ENCODE measurements at regions not wholly inside any gene's neighbourhood (a gene's known extent, or its start where the extent isn't known, plus 50 kb on each side); places are given as distances from the start of the nearest gene placed in this dataset.

DNA sequence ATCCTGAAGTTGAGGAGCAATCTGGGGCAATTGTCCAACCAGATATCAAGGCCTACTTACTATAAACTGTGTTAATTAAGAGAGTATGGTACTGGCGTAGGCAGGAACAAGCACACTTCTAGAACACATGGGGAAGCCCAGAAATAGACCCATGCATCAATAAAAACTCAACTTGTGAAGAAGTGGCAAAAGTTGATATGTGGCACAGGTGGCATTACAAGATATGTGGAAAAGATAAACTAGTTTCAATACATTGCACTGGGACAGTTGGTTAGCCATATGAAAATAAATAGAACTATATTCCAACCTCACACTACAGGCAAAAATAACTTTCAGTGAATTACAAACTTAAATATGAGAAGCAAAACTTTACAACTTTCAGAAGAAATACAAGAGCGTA, 828.7 kb upstream of the LRRN3 start:
- no peaks in the 10 kb centered on the region for H3K36me3 Mint-ChIP-seq (ENCODE audit: low read depth)
- no peak overlapping the region for H3K4me3 Mint-ChIP-seq
- intact Hi-C loops (cut with micrococcal nuclease) = no loop called here
- no peak overlapping the region for H3K27ac Mint-ChIP-seq
- CTCF ChIA-PET = no interaction called here
- no peaks in the 10 kb centered on the region for H3K9me3 Mint-ChIP-seq
- no peak for DNase-seq
- POLR2A ChIA-PET = no interaction called here
- TF ChIP-seq, protein P1, sequence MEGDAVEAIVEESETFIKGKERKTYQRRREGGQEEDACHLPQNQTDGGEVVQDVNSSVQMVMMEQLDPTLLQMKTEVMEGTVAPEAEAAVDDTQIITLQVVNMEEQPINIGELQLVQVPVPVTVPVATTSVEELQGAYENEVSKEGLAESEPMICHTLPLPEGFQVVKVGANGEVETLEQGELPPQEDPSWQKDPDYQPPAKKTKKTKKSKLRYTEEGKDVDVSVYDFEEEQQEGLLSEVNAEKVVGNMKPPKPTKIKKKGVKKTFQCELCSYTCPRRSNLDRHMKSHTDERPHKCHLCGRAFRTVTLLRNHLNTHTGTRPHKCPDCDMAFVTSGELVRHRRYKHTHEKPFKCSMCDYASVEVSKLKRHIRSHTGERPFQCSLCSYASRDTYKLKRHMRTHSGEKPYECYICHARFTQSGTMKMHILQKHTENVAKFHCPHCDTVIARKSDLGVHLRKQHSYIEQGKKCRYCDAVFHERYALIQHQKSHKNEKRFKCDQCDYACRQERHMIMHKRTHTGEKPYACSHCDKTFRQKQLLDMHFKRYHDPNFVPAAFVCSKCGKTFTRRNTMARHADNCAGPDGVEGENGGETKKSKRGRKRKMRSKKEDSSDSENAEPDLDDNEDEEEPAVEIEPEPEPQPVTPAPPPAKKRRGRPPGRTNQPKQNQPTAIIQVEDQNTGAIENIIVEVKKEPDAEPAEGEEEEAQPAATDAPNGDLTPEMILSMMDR (IDR thresholded peaks at IDR 0.05) = no peak
- no peaks in the 10 kb centered on the region for H3K27me3 Mint-ChIP-seq
- H3K4me1 Mint-ChIP-seq (ENCODE audit: low read depth) = no peaks in the 10 kb centered on the region
- ATAC-seq = no peak

DNA sequence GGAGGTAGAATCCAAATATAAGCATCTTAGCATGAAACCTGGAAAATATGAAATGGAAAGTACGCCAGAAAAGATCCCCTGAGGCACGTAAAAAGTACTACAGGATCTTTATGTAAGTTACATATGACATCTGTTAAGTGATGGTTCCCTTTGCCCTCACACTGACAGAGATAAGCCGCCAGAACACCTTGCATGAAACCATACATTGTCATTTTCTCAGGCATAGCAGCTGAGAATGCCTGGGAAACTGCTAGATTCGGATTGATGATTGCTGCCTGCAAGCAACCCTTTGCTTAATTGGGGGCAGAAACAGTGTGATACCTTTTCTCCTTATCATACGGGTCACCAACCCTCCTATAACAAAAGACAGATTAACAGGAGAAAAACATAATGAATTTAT, 826.6 kb upstream of the LRRN3 start:
- TF ChIP-seq, protein P1 (IDR thresholded peaks at IDR 0.05) = no peak
- ChIA-PET POLR2A (no interaction called here), CTCF (no interaction called here)
- H3K36me3 Mint-ChIP-seq (ENCODE audit: low read depth) = no peaks in the 10 kb centered on the region
- H3K27me3 Mint-ChIP-seq = peaks cover 1% of the 10 kb centered on the region
- no peak overlapping the region for H3K27ac Mint-ChIP-seq
- DNase-seq (no peak), ATAC-seq (no peak)
- no peaks in the 10 kb centered on the region for H3K4me1 Mint-ChIP-seq (ENCODE audit: low read depth)
- H3K4me3 Mint-ChIP-seq = no peak overlapping the region
- no peaks in the 10 kb centered on the region for H3K9me3 Mint-ChIP-seq
- intact Hi-C loops (cut with micrococcal nuclease) = no loop called here

DNA sequence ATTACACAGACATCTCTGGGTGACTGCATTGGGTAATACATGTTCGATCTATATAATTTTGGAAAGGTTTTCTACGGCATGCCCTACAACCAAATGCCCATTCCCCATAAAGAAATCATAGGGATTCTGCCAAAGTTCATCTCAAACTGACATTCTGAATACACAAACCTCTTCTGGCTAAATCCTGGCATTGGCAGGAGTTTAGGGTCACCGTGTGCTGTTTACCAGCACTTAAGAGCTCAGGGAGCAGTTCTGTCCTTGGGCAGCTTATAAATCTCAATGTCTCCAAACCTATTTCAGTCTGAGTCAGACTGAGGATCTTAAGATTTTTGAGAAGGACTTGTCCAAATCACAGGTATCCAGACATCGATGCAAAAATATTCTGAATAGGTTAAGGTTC, 809.6 kb upstream of the LRRN3 start:
- DNase-seq (no peak), ATAC-seq (no peak)
- ChIA-PET POLR2A (no interaction called here), CTCF (no interaction called here)
- Mint-ChIP-seq H3K27me3 (no peaks in the 10 kb centered on the region), H3K9me3 (no peaks in the 10 kb centered on the region), H3K4me1 (ENCODE audit: low read depth) (no peaks in the 10 kb centered on the region), H3K4me3 (no peak overlapping the region), H3K36me3 (ENCODE audit: low read depth) (no peaks in the 10 kb centered on the region), H3K27ac (no peak overlapping the region)
- intact Hi-C loops (cut with micrococcal nuclease) = no loop called here
- TF ChIP-seq, protein P1 (IDR thresholded peaks at IDR 0.05) = no peak

DNA sequence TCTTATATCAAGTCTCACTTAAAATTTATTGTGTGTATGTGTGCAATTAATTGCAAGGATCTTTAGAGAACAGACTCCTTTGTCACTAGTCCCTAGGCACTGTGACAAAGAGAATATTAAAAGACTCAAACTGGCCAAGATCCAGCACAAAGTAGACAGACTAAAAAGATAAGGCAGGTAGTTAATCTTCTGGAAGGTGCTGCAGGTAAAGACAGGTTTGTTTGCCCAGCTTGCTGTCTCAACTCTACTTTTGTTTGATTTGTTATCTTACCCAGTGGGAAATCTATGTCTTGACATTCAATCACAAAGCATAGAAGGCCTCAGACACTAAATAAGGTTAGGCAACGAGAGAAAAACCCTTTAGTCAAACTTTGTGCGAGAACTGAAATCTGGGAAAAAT, 807.9 kb upstream of the LRRN3 start:
- no peaks in the 10 kb centered on the region for H3K4me1 Mint-ChIP-seq (ENCODE audit: low read depth)
- POLR2A ChIA-PET = no interaction called here
- CTCF ChIA-PET = no interaction called here
- no peak overlapping the region for H3K27ac Mint-ChIP-seq
- TF ChIP-seq, protein P1 (IDR thresholded peaks at IDR 0.05) = no peak
- ATAC-seq (no peak), DNase-seq (no peak)
- no peak overlapping the region for H3K4me3 Mint-ChIP-seq
- H3K9me3 Mint-ChIP-seq = no peaks in the 10 kb centered on the region
- intact Hi-C loops (cut with micrococcal nuclease) = no loop called here
- no peaks in the 10 kb centered on the region for H3K36me3 Mint-ChIP-seq (ENCODE audit: low read depth)
- no peaks in the 10 kb centered on the region for H3K27me3 Mint-ChIP-seq

DNA sequence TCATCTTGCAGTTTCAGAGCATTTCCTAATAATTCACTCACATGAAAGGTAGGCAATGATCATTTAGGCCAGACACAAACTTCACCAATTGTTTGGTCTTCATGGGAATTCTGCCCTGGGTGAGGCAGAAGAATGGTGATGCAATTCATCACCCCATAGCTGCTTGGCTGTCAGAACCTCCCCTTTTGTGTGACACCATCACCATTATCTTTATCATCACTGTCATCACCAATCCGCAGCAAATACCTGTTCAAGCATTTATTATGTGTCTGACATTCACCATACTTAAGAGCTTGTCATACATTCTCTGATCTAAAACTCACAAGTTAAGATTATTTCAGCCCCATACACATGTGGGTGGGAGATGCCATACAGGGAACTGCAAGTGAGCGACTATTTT, 799.5 kb upstream of the LRRN3 start:
- Mint-ChIP-seq H3K4me3 (no peak overlapping the region), H3K4me1 (ENCODE audit: low read depth) (no peaks in the 10 kb centered on the region), H3K27ac (no peak overlapping the region), H3K27me3 (no peaks in the 10 kb centered on the region), H3K9me3 (no peaks in the 10 kb centered on the region), H3K36me3 (ENCODE audit: low read depth) (no peaks in the 10 kb centered on the region)
- ChIA-PET POLR2A (no interaction called here), CTCF (no interaction called here)
- DNase-seq = no peak
- intact Hi-C loops (cut with micrococcal nuclease) = no loop called here
- TF ChIP-seq, protein P1 (IDR thresholded peaks at IDR 0.05) = no peak
- ATAC-seq = no peak

Data from activated CD8-positive, alpha-beta T cell treated with anti-CD3 and anti-CD28 coated beads for 36 hours (primary cell).